ENCODE measurements at regions not wholly inside any gene's neighbourhood (a gene's known extent, or its start where the extent isn't known, plus 50 kb on each side); places are given as distances from the start of the nearest gene placed in this dataset.

DNA sequence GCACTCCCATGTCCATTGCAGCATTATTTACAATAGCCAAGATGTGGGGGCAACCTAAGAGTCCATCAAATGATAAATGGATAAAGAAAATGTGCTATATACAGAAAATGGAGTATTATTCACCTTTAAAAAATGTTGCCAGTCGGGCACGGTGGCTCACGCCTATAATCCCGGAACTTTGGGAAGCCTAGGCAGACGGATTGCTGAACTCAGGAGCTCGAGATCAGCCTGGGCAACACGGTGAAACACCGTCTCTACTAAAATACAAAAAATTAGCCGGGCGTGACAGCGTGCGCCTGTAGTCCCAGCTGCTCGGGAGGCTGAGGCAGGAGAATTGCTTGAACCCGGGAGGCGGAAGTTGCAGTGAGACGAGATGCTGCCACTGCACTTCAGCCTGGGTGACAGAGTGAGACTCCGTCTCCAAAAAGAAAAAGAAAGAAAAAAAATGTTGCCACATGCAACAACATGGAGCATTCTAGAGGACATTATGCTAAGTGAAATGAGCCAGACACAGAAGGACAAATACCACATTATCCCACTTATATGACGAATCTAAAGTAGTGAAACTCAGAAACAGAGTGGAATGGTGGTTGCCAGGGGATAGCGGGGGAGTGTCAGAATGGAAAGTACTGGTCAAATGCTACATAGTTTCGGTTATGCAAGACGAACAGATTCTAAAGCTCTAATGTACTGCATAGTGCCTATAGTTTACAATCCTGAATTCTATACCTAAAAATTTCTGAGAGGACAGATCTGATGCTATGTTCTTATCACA lies 1385.6 kb upstream of the TMEFF2 start:
- DNase-seq (ENCODE audit: low read depth in 3 of 3), result no peak

DNA sequence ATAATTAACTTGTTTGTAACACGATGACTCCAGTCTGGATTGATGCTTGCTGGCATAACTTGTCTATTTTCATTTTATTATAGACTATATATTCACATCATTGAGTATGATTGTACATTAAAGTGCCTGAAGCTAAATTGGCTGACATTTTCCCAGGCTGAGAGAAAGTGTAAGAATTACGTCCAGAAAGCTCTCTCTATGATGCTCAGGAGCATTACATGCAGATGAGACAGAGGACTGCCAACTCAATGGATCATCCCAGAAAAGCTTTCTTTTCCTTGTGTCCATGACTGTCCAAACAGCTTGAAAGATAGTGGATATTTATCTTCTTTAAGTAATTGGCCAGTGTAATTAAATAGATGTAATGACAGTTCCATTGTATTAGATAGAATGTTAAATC lies 1372.2 kb upstream of the TMEFF2 start:
- DNase-seq (ENCODE audit: low read depth in 3 of 3), result no peak

DNA sequence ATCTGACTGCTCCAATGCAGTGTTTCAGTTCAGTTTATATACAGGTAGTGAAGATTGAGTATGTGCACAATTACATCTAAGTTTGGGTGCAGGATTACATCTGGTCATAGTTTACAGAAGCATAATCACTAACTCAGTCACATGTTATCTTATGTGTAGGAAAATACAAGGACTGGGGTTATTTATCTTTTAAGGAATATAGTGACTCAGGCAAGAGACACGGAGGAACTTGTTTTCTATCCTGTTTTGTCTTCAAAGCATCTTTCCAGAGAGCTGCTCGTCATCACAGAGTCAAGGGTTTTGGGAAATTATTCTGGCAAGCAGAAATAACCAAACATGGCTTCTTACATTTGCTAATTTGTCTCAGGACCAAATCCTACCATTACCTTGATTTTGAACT lies 1371.5 kb upstream of the TMEFF2 start:
- no peak for DNase-seq (ENCODE audit: low read depth in 3 of 3)

- no peak for DNase-seq (ENCODE audit: low read depth in 3 of 3)
Measured at GRCh38 chr2:193562031-193562430, 1367.3 kb upstream of the TMEFF2 start.

GRCh38 chr2:193561054-193561453 lies 1366.3 kb upstream of the TMEFF2 start:
- DNase-seq (ENCODE audit: low read depth in 3 of 3), result no peak

GRCh38 chr2:193556766-193557470 lies 1362.2 kb upstream of the TMEFF2 start:
- DNase-seq (ENCODE audit: low read depth in 3 of 3), result no peak

GRCh38 chr2:193549661-193550060 lies 1354.9 kb upstream of the TMEFF2 start:
- no peak for DNase-seq (ENCODE audit: low read depth in 3 of 3)

GRCh38 chr2:193542762-193543161 lies 1348.0 kb upstream of the TMEFF2 start:
- DNase-seq (ENCODE audit: low read depth in 3 of 3), result no peak

DNA sequence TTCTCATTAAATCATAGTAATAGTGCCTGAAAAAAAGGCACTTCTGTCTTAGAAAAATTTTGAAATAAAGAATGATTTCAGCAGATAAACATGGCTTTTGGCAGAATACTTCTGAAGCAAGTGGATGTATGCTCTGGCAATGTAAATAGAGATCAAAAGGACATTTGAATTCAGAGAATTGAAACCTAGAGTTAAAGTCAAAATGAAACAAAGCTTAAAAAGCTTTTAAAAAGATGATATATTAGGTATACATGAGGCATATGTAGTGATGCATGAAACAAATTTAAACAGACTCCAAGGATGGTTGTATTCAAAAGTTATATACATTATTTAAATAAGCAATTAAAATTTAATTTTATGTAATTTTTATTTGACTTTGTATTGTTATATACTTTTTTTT lies 1344.5 kb upstream of the TMEFF2 start:
- DNase-seq (ENCODE audit: low read depth in 3 of 3), result no peak

- no peak for DNase-seq (ENCODE audit: low read depth in 3 of 3)
Measured at GRCh38 chr2:193538061-193538460, 1343.3 kb upstream of the TMEFF2 start.

GRCh38 chr2:193537531-193537930 lies 1342.8 kb upstream of the TMEFF2 start:
- DNase-seq (ENCODE audit: low read depth in 3 of 3), result no peak

DNA sequence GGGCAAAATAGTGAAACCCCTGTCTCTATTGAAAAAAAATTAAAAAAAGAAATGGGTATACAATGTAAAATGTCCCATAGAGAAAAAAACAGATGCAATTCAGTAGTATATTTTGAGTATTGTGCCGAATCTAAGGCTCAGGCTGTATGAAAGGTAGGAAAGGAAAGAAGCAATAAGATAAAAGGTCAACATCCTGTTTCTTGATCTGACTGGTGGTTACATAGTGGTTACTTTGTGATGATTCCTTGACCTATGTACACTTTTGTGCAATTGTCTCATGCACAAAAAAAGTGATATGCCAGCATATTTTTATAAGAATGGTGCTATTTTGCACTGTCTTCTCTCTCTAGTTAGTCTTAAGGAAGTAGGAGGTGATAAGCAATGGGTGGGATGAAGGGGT lies 1333.7 kb upstream of the TMEFF2 start:
- DNase-seq (ENCODE audit: low read depth in 3 of 3), result no peak

DNA sequence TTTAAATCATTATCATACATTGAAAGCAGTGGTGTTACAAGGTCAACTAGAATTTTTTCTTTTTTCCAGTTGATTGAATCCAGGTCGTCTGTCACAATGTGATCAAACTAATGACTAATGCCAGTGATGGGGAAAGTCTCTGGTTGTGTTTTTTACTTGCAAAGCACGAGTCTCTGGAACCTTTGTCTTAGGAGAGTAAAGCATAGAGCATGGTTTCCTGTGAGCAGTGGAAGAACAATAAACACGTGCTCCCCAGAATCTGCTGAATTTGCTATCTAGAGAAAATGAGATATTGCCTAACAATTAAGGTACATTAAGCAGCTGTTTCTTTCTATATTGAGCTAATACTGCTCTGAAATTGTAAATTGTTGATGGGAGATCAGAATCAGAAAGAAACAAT lies 1332.4 kb upstream of the TMEFF2 start:
- no peak for DNase-seq (ENCODE audit: low read depth in 3 of 3)

DNA sequence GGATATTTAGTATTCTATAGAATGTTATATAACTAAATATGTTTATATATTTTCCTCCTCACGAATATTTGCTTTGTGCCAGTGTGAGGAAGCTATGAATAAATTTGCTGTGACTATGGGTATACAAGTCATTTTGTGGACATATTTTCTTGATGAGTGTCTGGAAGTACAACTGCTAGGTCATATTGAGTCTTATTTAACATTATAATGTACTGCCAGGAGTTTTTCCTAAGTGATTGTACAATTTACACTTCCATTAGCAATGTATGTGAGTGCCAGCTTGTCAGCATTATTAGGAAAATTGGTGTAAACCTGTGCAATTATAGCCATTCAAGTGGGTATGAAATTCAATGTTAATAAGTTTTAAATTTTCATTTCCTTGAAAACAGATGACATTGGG lies 1328.9 kb upstream of the TMEFF2 start:
- DNase-seq (ENCODE audit: low read depth in 3 of 3), result no peak

GRCh38 chr2:193521523-193521922 lies 1326.8 kb upstream of the TMEFF2 start:
- no peak for DNase-seq (ENCODE audit: low read depth in 3 of 3)

DNA sequence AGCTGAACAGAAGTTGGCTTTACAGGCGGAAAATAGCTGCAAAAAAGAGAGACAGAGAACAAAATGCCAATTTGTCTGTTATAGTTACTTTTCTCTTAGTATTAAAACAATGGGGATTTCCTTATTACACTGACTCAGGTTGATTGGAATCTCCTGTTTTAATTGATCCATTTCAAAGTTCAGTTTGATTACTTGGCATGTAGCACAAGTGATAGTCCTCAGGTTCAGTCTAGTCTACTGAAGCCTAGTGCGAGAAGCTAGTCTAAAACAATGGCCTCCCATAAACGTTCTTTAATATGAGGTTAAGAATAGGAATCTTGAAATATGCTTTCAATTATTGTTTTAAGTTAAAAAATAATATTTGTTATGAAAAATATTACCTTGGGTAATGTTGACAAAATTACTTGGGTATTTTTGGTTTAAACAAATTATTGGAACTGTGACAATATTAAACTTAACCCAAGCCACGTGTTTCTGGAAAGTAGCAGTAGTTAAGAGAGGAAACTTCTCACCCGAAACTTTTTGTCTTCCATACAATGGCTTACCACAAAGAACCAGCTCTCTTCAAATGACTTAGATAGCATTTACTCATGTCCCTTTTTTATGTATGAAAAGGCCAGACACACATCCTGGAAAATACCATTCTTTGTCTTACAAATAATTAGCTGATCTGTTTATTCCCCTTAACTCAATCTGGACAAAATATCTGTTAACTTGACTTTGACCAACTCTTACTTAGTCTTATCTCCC lies 1326.2 kb upstream of the TMEFF2 start:
- DNase-seq (ENCODE audit: low read depth in 3 of 3), result no peak

- no peak for DNase-seq (ENCODE audit: low read depth in 3 of 3)
Measured at GRCh38 chr2:193518041-193518817, 1323.5 kb upstream of the TMEFF2 start.

DNA sequence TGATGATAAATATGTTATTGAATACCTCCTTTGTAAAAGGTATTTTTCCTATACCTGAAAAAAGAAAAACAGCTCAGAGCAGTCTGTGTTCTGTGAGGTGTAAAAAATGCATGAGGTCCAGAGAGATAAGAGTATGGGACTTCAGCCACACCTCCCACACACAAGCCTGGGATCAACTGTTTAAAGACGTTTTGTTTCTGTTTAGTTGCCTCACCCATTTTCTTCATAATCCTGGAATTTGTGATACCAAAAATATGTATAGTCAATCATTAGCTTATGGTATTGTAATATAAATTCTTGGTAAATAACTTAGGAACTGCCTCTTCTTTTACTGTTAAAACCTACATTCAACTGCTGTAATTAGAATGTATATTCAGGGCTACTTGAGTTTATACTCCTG lies 1322.9 kb upstream of the TMEFF2 start:
- DNase-seq (ENCODE audit: low read depth in 3 of 3), result no peak

GRCh38 chr2:193506035-193506434 lies 1311.3 kb upstream of the TMEFF2 start:
- no peak for DNase-seq (ENCODE audit: low read depth in 3 of 3)

DNA sequence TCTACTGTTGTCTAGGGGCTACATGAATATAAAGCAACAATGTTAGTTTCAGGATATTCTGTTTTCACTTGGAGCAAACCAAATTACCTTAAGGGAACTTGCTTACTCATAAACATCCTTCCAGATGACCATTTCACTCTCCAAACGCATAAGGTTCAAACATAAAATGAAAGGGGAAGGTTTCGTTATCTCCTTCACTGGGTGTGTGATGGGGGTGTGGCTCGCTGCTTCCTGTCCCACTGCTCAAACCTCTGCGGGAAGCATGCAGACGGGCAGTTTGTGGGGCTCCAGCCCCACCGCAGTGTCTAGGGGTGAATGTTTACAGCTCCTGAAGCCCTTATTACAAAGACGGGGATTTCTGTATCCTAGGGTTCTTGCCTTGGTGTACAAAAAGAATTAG lies 1310.9 kb upstream of the TMEFF2 start:
- DNase-seq (ENCODE audit: low read depth in 3 of 3), result no peak

DNA sequence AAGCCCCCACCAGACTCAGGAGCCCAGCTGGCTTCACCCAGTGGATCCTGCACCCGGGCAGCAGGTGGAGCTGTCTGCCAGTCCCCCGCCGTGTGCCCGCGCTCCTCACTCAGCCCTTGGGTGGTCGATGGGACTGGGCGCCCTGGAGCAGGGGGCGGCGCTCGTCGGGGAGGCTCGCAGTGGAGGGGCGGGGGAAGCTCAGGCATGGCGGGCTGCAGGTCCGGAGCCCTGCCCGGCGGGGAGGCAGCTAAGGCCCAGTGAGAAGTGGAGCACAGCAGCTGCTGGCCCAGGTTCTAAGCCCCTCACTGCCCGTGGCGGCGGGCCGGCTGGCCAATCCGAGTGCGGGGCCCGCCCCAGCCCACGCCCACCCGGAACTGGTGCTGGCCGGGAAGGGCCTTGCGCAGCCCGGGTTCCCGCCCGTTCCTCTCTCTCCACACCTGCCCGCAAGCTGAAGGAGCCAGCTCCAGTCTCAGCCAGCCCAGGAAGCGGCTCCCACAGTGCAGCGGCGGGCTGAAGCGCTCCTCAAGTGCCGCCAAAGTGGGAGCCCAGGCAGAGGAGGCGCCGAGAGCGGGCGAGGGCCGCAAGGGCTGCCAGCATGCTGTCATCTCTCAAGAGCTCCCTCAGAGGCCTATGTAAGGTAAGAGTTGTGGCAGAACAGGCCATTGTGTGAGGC lies 1307.8 kb upstream of the TMEFF2 start:
- no peak for DNase-seq (ENCODE audit: low read depth in 3 of 3)

Measured in stimulated activated CD4-positive, alpha-beta T cell treated with anti-CD3 and anti-CD28 coated beads, TNF-alpha, amount 100 ng/mL, for 24 hours (primary cell).